GM10248 (cell line): ENCODE measurements at regions not wholly inside any gene's neighbourhood (a gene's known extent, or its start where the extent isn't known, plus 50 kb on each side); places are given as distances from the start of the nearest gene placed in this dataset.

Experiments used
- CTCF ChIA-PET: fragments of 300-600 bp; sonication (Branson Sonifier 250); formaldehyde crosslinking; extraction: SDS; loops from one replicate; lab custom pipeline; 2021; ENCODE audit warnings: antibody characterized with exemption; lab: Yijun Ruan, JAX
- POLR2A ChIA-PET: fragments of 350-650 bp; sonication (Branson Sonifier 250); formaldehyde crosslinking; extraction: SDS; loops from one replicate; lab custom pipeline; 2020; ENCODE audit warnings: antibody characterized with exemption; lab: Yijun Ruan, JAX
- DNase-seq: peaks from one replicate; pipeline ENCODE4 v3.0.0; 2012; ENCODE audit errors: extremely low spot score
- TF ChIP-seq, protein P1 (sequence below): IDR thresholded peaks from 2 replicates; pipeline ENCODE4 v1.5.1; 2012; ENCODE audit warnings: mild to moderate bottlenecking, low read depth; ENCODE audit errors: extremely low read depth, missing control alignments, control extremely low read depth

GRCh38 chr6:55696501-55696900 is 117.5 kb upstream of the HMGCLL1 start:
- DNase-seq, result no peak
- POLR2A ChIA-PET, result no interaction called here
- TF ChIP-seq, protein P1, sequence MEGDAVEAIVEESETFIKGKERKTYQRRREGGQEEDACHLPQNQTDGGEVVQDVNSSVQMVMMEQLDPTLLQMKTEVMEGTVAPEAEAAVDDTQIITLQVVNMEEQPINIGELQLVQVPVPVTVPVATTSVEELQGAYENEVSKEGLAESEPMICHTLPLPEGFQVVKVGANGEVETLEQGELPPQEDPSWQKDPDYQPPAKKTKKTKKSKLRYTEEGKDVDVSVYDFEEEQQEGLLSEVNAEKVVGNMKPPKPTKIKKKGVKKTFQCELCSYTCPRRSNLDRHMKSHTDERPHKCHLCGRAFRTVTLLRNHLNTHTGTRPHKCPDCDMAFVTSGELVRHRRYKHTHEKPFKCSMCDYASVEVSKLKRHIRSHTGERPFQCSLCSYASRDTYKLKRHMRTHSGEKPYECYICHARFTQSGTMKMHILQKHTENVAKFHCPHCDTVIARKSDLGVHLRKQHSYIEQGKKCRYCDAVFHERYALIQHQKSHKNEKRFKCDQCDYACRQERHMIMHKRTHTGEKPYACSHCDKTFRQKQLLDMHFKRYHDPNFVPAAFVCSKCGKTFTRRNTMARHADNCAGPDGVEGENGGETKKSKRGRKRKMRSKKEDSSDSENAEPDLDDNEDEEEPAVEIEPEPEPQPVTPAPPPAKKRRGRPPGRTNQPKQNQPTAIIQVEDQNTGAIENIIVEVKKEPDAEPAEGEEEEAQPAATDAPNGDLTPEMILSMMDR, result no peak
- CTCF ChIA-PET, result interaction anchor here (0.8 kb wide), 1 partner anchor 10 kb away, joined by 3 read pairs; no protein-coding TSS in a partner anchor

DNA sequence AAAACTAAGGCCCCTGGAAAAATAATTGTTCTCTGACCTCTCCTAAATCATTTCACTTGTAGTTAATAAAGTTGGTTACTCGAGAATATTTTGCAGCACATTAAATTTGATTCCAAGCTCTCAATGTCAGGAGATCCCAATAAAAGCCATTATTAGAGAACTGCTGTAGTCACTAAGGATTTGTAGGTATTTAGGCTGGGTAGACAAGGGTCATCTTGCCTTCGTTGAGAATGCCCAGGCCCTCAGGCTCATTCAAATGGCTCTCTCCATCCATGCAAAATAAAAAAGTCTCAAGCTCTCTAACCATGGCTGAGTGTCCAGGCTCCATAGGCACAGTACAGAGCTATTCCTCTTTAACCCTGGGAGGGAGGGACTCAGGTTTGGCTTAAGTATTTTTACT is 117.0 kb upstream of the HMGCLL1 start:
- DNase-seq, result no peak
- ChIA-PET POLR2A (no interaction called here), CTCF (interaction anchor here (0.8 kb wide), 1 partner anchor 10 kb away, joined by 3 read pairs; no protein-coding TSS in a partner anchor)
- TF ChIP-seq, protein P1, result no peak

- DNase-seq, result no peak
- POLR2A ChIA-PET, result no interaction called here
- TF ChIP-seq, protein P1, result no peak
- CTCF ChIA-PET, result no interaction called here
These were observed 115.8 kb upstream of the HMGCLL1 start for GRCh38 chr6:55694759-55695158.

GRCh38 chr6:55694148-55694547 is 115.2 kb upstream of the HMGCLL1 start:
- TF ChIP-seq, protein P1, result no peak
- DNase-seq, result no peak
- ChIA-PET POLR2A (no interaction called here), CTCF (no interaction called here)

- CTCF ChIA-PET, result no interaction called here
- TF ChIP-seq, protein P1, result no peak
These were observed 100.5 kb upstream of the HMGCLL1 start for GRCh38 chr6:55679503-55679902.

DNA sequence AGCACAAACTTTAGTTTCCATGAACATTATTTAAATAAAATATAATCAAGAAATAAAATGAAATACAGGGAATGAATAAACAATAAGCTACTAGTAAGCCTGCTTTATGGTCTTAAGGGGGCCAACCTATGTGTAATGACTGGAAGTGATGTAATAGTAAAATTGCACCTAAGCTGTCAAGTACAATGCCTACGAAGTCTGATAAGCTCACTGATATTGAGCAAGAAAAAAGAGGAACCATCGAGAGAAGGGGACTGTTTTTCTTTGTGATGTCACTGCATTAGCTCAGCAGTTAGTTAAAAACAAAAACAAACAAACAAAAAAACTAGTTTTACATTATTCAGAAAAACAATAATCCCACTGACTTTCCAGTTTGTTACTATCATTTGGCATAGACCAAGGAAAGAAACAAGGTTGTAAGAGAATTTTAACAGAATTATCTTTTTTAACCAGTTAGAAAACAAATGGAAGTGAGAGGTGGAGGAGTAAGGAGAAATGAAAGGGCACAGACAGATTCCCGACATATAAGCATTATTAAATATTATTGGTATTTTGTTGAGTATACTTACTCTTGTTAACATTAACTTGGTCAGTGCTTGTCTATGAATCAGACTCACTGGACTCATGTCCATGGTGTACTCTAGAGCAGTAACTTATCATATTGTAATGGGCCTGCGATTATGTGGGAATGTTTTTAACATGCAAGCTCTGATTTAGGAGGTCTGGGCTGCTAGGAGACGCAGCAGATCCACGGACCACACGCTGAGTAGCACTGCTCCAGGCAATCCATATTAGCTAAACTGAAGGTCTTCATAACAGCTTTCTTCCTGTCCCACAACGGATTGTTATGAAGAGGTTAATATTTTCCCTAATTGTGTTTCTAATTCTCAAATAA is 99.6 kb upstream of the HMGCLL1 start:
- ChIA-PET CTCF (interaction anchor here (1.0 to 1.3 kb wide), 2 partner anchors 15 to 36 kb away, joined by 3 read pairs; no protein-coding TSS in a partner anchor), POLR2A (no interaction called here)
- no peak for DNase-seq
- TF ChIP-seq, protein P1, result no peak

More at GRCh38 chr6:55679503-55679902, 100.5 kb upstream of the HMGCLL1 start:
- POLR2A ChIA-PET, result no interaction called here
- no peak for DNase-seq
